ENCODE measurements at regions not wholly inside any gene's neighbourhood (a gene's known extent, or its start where the extent isn't known, plus 50 kb on each side); places are given as distances from the start of the nearest gene placed in this dataset.
"Not testable (repeated sequence)": the region's sequence is repeated elsewhere in the genome, so short reads cannot be mapped to it uniquely, and the experiment has no call there.

GRCh38 chr6:26175033-26175427 is 87.8 kb downstream of the HFE start:
- no peak for DNase-seq

DNA sequence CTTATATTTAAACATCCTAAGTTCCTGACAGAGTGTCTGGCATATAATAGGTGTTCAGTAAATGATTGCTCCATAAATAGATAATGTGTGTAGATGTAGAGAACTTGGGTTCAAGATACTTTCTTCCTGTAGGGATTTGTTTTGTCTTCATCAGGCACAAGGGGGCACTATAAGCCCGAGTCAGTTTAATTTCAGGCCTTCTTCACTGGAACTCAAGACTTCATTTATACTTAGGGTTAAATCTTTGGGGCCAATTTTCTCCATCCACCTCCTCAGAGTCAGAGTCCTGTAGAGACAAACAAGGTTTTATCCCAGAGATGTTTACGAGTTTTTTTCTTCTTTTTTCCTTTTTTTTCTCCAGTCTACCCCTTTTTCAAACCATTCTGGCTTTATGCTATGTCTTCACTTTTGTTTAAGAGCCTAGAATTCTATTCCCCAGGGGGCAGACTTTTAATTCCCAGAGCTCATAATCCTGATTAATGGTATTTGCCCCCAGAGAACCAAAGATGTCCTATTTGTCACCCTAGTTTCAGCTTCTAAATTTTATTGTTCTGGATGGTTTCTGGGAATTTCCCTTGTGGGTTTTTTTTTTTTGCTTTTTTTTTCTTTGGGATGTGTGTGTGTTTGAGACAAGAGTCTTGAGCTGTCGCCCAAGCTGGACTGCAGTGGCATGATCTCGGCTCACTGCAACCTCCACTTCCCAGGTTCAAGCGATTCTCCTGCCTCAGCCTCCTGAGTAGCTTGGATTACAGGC is 88.4 kb downstream of the HFE start:
- peak; percentile 40 for DNase-seq

DNA sequence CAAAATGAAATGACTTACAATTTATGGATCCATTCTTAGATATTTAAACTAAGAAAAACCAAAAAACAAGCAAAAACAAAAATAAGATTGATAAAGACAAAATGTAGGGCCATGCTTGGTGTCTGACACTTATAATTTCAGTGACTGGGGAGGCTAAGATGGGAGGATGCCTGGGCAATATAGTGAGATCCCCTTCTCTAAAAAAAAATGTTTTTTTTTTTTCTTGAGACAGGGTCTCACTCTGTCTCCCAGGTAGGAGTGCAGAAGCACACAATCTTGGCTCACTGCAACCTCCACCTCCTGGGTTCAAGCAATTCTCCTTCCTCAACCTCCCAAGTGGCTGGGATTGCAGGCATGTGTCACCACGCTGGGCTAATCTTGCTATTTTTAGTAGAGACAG is 92.4 kb downstream of the HFE start:
- no peak for DNase-seq

GRCh38 chr6:26180346-26180745 is 93.1 kb downstream of the HFE start:
- no peak for DNase-seq

GRCh38 chr6:26183237-26183580 is 96.0 kb downstream of the HFE start:
- no peak for DNase-seq

DNA sequence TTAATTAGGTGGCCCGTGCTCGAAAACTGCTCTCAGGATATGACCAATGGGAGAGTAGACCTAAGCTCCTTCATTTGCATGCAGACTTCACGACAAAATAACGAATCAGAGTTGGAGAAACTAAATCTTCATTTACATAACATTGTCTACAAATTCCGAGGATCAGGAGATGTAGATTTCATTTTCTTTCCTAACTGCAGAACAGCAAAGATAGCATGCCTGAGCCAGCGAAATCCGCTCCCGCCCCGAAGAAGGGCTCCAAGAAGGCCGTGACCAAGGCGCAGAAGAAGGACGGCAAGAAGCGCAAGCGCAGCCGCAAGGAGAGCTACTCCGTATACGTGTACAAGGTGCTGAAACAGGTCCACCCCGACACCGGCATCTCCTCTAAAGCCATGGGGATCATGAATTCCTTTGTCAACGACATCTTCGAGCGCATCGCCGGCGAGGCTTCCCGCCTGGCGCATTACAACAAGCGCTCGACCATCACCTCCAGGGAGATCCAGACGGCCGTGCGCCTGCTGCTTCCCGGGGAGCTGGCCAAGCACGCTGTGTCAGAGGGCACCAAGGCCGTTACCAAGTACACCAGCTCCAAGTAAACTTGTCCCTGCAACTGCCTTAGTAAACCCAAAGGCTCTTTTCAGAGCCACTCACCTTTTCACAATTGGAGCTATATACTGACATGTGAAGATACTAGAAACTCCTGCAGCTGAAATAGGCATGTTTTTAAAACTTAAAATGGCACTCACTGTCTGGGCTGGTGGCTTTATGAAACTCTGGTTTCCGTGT is 96.5 kb downstream of the HFE start:
- peak; percentile 89 for DNase-seq

DNA sequence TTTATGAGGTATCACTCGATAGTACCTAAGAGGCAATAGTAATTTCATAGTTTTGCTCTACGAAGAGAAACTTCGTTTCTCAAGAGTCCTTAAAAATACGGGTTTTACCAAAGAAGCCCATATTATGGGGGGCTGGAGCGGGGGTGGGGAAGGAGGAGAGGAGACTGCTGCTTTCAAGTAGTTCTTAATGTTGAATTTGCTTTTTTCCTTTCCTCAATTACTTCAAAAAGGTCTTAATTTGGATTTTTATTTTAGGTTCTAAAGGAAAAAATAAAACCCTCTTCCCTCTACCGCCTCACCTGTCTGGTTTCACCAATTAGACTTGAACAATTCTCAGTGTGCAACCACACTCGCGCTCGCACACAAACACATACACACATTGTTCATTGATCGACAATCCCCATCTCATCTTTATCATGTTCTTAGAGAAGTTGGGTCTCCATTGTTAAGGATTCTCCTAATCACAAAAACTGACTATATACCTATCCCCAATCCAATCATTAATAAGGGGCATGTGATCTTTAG is 97.2 kb downstream of the HFE start:
- DNase-seq: no peak

- DNase-seq: no peak
Observed at GRCh38 chr6:26185004-26185403, 97.8 kb downstream of the HFE start.

- DNase-seq: no peak
Observed at GRCh38 chr6:26185802-26186201, 98.6 kb downstream of the HFE start.

DNA sequence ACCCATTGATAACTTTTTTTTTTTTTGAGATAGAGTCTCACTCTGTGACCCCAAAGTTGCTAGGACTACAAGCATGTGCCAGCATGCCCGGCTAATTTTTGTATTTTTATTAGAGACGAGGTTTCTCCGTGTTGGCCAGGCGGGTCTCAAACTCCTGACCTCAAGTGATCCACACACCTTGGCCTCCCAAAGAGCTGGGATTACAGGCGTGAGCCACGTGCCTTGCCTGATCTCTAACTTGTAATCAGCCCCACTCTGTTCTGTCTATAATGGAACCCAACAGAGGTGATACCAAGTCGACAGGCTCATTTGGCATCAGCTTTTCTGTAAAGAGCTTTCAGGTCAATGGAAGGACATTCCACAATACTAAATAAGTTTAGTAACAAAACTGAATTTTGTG is 99.4 kb downstream of the HFE start:
- DNase-seq: no peak

DNA sequence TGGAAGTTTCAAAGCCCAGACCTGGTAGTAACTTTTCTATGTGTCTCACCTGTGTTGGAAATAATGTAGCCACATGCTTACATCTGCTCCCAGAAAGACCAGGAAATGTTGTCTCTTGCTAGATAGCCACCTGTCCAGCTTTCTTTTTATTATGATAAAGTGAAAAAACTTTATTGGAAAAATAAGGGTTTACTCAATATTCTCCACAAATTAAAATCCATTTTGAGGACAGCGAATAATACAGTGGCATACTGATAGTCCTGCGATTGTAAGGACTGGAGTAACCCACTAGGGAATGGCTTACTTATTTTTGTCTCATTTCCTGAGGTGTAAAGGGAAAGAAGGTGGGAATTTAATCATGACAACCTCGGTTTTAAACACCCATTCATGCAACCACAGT is 100.1 kb downstream of the HFE start:
- no peak for DNase-seq

DNA sequence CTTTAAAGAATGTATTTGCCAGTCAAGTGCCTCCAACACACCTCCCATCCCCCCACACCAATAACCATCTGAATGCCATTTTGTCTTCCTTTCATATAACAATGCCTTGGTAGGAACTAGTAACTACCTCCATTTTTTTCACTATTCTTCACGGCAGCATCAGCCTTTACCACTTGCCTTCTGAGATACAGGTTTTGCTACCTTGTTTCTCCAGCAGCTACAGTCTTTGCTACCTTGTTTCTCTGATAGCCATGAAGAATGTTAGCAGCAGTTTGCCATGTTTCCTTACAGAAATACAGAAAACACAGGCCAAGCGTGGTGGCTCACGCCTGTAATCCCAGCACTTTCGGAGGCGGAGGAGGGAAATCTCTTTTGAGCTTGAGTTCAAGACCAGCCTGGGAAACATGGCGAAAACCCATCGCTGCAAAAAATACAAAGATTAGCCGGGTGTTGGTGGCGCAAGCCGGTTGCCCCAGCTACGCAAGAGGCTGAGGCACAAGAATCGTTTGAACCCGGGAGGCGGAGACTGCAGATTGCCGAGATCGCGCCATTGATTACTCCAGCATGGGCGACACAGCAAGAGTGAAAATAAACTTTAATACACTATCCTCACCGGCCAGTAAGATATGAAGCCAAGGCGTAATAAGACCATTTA is 100.9 kb downstream of the HFE start:
- DNase-seq: no peak

DNA sequence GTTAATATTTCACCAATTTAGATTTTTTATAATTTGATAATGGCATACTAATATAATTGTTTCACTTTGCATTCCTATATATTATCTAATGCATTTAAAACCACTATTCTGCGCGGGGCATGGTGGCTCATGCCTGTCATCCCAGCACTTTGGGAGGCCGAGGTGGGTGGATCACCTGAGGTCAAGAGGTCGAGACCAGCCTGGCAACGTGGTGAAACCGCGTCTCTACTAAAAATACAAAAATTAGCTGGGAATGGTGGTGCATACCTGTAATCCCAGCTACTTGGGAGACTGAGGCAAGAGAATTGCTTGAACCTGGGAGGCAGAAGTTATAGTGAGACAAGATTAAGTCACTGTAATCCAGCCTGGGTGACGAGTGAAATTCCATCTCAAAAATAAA is 104.3 kb downstream of the HFE start:
- DNase-seq: not testable (repeated sequence)

DNA sequence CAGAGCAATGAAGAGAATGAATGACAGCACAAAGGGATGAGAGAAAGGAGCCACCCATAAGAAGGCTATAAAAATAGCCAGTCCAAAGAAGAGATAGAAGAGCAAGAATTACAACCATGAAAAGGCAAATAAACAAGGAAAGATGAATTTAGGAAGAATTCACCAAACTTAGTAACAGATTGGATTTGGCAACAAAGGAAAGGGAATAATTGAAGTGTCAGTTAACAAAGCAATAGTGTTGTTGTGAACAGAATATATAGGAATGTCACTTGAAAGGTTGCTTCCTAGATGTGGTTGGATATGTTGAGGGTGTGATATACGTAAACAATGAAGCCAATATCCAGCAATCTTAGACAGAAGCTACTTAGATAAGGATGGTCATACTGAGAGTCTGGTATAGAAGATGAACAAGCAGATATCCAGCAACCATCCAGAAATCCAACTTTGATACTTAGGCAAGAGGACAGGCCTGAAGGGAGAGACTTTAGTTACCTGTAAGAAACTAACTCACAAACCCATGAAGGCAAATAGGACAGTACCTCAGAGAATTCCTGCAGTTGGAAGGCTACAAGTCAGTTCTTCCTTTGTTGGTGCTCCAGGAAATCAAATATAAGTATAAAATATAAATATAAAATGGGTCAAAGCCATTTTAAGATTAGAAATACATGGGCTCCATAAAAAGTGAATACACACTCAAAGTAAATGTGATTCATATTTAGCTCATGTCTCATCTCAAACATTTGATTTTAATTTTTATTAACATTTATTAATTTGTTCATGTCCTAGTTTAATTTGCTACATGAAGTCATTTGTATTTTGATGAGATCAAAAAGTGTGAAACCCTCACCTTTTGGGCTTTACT is 106.5 kb downstream of the HFE start:
- no peak for DNase-seq

DNA sequence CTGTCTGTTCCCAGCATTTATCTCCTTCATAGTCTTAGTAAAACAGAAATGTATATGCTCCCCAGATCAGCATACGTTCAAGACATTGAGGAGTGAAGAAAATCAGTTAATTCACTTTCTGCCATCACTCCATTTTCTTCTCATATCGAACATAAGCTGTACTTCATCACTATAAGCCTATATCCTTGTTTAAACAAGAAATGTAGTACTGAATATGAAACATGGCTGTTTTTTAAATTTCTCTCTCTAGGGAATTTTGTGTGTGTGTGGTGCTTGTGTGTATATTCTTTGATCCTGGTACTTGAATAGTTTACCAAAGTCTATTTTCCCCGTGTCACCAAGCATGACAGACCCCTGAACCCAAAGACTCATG is 107.1 kb downstream of the HFE start:
- no peak for DNase-seq

- DNase-seq: no peak
Observed at GRCh38 chr6:26194816-26195375, 107.7 kb downstream of the HFE start.

- peak; percentile 79 for DNase-seq
Observed at GRCh38 chr6:26195376-26195923, 108.2 kb downstream of the HFE start.

DNA sequence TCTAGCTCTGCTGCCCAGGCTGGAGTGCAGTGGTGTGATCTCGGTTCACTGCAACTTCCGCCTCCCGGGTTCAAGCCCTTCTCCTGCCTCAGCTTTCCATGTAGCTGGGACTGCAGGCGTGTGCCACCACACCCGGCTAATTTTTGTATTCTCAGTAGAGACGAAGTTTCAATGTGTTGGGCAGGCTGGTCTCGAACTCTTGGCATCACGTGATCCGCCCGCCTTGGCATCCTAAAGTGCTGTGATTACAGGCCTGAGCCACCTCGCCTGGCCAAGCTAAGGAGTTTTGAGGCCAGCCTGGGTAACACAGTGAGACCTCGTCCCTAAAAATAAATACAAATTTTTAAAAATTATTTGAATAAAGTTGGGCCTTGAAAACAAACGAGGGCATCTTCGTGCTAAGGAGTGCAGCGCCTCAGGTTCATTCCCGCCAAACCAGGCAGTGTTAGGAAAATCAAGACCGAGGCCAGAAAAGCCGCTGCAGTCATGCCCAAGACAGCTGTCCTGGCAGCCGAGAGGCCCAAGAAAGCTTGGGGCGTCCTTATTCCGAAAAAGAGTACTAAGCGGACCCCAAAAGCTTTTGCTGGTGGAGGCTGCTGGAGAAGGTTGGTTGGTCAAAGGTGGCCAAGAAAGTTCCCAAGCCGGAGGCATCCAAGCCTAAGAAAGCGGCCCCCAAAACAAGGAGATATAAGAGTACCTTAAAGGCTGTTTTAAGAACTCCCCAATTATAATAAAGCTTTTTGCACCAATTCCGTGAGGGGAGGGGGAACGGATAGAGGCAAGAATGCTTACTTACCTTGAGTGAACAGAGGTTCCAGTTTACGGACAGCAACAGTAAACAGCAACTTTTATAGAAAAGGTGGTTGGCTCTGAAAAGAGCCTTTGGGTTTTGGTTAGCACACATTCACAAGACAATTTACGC is 109.0 kb downstream of the HFE start:
- DNase-seq: no peak

DNA sequence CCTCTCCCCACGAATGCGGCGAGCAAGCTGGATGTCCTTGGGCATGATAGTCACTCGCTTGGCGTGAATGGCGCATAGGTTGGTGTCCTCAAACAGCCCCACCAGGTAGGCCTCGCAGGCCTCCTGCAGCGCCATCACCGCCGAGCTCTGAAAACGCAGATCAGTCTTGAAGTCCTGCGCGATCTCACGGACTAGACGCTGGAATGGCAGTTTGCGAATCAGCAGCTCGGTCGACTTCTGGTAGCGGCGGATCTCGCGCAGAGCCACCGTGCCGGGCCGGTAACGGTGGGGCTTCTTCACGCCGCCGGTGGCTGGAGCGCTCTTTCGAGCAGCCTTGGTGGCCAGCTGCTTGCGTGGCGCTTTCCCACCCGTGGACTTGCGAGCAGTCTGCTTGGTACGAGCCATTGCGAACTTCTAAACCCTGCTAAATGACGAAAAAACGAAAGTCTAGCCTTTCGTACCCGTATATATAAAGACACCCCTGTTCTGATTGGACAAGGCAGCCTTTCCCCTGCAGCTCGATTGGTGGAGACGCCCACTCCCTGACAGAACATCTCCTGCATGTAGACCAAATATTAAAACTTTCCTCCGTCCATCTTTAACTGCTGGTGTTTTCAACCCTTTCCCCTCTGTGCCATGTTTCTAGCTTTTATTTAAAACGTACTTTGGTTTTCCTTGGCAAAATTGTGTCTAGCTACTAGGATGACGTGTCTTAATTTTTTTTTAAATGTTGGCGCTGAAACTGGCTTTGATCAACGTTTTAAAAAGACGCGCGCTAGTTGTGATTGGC is 109.8 kb downstream of the HFE start:
- peak; percentile 77 for DNase-seq

DNA sequence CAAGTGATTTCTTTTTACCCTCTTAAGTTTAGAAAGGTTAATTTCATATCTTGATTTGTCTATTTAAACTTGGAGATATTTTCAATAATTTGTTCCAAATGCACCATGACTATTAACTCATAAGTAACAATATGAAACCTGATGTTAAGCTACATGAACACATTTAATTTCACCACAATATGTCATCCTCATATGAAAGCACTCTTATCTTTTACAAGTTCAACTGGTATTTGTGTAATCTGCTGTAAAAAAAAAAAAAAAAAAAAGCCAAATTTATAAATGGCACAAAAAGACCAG is 110.4 kb downstream of the HFE start:
- no peak for DNase-seq

Measured in kidney glomerular epithelial cell (primary cell).